Stimulated activated CD8-positive, alpha-beta memory T cell treated with anti-CD3 and anti-CD28 coated beads, Interleukin-15, amount 100 ng/mL, for 24 hours (primary cell): ENCODE measurements at regions not wholly inside any gene's neighbourhood (a gene's known extent, or its start where the extent isn't known, plus 50 kb on each side); places are given as distances from the start of the nearest gene placed in this dataset.

ENCODE experiments used
- DNase-seq: peaks from one replicate; pipeline ENCODE4 v3.0.0-alpha.2; 2020; ENCODE audit warnings: low read depth

- DNase-seq, result no peak
Observed at GRCh38 chr3:117616227-117616626, 906.6 kb downstream of the TUSC7 start.

DNA sequence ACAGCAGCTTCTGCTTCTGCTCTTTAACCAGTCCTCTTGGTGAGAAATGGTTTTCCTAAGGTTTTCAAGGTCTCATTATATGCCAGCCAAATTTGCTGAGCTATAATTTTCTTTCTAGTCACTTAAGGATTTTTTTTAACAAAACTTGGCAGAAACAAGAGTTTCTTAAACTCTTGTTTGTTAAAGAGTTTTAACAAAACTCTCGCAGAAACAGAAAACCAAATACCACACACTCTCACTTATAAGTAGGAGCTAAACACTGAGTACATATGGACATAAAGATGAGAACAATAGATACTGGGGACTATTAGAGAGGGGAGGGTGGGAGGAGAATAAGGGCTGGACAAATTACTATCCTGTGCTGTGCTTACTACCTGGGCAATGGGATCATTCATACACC is 908.3 kb downstream of the TUSC7 start:
- DNase-seq, result no peak

DNA sequence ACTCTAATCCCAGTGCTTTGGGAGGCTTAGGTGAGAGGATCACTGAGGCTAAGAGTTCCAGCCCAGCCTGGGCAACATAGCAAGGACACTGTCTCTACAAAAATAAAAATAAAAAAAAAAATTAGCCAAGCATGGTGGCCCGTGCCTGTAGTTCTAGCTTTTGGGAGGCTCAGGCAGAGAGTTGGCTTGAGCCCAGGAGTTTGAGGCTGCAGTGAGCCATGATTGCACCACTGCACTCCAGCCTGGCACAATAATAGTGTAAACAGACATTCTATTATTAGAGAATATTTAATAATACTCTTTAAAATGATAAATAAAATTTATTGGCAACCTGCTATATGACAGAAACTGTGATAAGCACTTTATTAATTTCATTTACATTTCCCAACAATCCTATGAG is 908.9 kb downstream of the TUSC7 start:
- DNase-seq, result no peak

DNA sequence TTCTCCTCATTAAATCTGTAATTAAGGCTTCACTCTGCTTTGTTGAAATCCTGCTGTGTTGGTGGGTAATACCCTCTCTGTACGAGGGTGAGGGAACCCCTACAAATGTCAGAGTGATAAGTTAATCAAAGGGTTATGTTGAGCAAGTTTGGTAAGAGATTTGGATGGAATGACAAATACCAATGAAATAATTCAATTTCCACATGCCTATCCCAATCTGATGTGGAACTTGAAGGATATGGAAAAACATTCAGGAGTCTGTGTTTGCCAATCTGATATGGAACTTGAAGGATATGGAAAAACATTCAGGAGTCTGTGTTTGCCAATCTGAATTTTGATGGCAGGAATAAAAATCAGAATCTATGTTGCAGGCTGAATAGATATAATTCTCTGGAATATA is 910.2 kb downstream of the TUSC7 start:
- no peak for DNase-seq

DNA sequence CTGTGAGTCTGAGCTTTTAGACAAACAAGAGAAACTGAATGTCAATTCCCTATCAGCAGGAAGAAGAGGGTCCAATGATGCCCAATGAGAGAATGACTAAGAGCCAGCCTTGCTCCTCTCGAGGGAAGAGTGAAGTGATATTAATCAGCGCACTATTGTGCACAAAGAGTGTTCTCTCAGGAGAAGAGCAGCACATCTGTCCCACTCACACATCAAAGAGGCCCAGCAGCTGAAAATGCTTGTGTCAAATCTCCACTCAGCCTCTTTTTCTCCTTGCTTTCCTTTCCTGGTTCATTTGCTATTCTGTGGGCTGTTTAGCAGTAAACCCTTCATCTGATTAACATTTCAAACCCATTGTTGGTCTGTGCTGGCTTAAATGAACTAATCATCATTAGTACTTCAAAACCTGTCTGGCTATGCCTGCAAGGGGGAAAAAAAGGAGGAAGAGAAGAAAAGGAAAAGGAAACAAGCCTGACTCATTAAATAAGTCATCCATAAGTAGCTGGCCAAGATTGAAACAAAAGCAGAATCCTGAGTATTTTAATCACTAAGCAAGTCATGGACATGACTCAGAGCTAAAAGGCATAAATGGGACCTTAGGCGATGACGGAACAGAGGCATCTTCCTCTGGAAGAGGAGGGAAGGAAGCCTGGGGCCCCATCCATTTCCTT is 912.7 kb downstream of the TUSC7 start:
- no peak for DNase-seq

DNA sequence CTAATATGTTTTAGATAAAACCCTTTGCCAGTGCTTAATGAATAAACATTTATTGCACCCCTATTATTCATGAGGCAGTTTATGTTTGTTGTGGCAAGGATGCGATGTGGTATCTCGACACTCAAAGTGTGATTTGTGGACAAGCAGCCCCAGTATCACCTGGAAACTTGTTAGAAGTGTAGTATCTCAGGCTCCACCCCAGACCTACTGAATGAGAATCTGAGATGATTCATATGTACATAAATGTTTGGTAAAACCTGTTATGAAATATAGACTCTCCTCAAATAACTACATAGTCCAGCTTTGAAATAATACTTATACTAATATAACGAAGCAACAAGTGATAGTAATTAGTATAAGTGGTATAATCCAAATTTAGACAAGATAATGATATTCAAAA is 914.8 kb downstream of the TUSC7 start:
- no peak for DNase-seq

DNA sequence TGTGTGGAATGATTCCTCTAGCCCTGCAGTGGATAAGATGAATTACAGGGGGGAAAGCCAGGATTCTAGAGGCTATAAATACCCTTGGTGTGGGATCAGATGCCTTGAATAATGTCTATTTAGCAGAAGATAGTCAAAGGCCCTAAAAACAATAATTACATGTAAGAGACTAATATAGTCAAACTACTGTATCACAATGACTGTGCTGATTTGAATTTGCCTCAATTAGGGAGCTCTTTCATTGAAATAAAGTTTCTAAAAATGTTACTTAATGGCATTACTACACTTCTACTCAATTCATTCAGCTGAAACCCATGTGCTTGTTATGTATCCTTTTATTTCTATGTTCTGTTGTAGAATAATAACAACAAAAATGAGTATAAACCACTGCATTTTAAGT is 915.6 kb downstream of the TUSC7 start:
- no peak for DNase-seq

- no peak for DNase-seq
Observed at GRCh38 chr3:117626577-117626976, 917.0 kb downstream of the TUSC7 start.

GRCh38 chr3:117628823-117629291 is 919.3 kb downstream of the TUSC7 start:
- no peak for DNase-seq

DNA sequence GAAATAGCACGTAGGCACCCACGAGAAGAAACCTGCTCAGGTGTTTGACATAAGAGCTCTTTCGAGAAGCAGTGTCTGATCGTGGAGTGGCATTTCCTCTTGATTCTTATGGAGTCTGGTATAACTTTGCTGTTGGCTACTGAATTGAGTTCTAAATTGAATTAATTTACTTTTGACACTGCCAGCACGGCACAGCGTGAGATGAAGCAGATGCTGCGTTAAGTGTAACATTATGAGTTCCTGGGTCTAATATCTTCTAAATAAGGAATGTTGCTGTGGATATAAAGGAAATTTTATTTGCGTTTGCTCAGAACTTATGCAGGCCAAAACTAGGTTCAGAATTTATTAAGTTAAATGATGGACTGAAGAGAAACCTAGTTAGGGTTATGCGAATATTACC is 919.9 kb downstream of the TUSC7 start:
- DNase-seq, result no peak

- no peak for DNase-seq
Observed at GRCh38 chr3:117630469-117630868, 920.9 kb downstream of the TUSC7 start.

- DNase-seq, result no peak
Observed at GRCh38 chr3:117630885-117631284, 921.3 kb downstream of the TUSC7 start.

DNA sequence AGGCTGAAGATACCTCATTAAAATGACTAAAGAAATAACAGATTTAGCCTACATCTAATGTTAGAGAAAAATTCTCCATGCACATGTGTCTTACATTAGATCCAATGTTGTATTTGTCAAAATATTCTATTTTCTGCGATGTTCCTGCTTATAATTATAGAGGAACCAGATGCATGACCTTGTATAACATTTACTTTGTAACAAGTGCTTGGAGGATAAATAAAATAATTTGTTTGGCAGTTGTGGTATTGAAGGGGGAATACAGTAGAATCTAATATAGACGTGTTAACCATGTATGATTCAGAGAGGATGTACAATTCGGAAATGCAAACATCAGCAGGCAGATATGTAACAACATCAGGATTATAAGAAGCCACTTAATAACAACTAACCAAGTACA is 922.2 kb downstream of the TUSC7 start:
- no peak for DNase-seq

DNA sequence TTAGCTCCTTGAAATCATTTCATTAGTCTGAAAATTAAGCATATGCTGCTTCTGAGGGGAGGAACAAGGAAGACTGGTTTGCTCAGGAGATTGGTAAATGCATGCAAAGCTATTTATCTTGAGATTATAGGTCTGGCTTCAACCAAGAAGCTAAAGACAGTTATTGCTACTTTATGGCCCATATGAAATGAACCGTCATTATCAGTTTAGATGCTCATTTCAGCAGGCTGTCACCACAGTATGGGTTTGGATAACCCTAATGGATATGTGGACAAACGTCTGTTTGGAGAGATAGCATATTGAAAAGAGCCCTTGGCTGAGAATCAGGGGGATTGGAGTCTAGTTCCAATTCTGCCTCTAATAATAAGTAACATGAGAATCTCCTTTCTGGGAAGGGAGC is 922.6 kb downstream of the TUSC7 start:
- no peak for DNase-seq

- DNase-seq, result no peak
Observed at GRCh38 chr3:117633207-117633606, 923.6 kb downstream of the TUSC7 start.

DNA sequence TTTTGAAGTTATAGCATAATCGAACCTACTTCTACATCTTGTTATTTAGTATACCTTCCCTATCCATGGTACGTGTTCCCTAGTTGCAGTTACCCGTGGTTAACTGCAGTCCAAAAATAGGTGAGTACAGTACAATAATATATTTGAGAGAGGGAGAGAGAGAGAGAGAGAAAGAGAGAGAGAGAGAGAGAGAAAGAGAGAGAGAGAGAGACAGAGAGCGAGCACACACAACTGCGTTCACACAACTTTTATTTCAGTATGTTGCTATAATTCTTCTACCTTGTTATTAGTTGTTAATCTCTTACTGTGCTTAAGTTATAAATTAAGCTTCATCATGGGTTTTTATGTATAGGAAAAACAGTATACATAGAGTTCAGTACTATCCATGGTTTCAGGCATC is 928.1 kb downstream of the TUSC7 start:
- DNase-seq, result no peak

DNA sequence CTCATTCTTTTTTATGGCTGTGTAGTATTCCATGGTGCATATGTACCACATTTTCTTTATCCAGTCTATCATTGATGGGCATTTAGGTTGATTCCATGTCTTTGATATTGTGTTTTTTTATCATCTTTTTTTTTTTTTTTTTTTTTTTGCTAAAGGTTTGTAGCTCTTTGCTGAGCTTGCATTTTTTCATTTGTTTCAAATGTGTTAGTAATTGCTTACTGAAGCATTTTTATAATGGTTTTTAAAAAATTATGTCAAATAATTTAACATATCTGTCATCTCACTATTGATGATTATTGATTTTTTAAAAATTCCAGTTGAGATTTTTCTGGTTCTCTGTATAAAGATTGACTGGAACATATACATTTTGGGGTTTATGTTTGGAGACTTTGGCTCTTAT is 934.6 kb downstream of the TUSC7 start:
- no peak for DNase-seq

- no peak for DNase-seq
Observed at GRCh38 chr3:117645561-117646242, 936.1 kb downstream of the TUSC7 start.

- no peak for DNase-seq
Observed at GRCh38 chr3:117647435-117647834, 937.9 kb downstream of the TUSC7 start.

DNA sequence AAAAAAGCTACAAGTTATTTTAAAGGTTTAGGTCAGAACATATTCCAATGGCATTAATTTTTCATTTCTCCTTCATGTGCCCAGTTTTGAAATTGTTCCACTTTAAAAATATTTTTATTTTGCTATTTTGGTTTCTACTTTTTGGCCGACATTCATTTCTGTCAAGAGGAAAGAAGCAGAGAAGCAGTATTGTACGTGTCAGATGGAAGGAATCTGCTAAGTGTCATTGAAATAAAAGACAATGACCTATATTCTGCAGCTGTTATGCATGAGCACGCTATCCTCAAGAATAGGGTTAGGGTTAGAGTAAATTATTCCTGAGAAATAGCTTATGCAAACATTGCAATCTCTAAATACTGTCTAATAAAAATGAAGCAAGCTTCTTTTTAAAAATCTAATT is 941.7 kb downstream of the TUSC7 start:
- DNase-seq, result no peak

DNA sequence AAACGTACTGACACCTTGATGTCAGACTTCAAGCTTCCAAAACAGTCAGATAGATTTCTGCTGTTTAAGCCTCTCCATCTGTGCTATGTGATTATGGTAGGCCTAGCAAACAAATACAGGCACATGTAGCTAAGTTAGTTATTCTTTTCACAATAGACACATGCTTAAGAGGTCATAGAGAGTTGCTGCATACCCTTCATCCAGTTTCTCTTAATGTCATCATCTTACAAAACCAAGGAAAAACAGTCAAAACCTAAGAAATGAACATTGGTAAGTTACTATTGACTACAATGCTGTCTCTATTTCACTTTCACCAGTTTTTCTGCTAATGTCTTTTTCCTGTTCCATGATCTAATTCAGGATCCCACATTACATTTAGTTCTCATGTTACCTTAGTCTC is 946.8 kb downstream of the TUSC7 start:
- no peak for DNase-seq

DNA sequence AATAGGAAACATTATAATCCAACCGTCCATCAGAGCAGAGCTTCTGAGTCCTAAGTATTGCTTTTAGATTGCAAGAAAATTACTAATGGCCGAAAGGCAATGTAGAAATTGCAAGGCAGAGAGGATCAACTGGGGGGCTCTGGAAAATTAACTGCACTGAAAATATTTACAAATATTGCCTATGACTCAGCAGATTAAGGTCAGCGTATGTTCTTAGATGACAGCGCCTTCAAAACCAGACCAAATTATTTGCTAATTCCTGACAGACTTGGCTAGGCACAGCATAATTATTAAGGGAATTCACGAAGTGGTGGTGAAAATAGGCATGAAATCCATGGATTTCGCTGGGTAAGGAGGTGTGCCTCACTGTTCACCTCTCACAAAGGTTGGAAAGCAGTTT is 947.7 kb downstream of the TUSC7 start:
- DNase-seq, result no peak

- DNase-seq, result no peak
Observed at GRCh38 chr3:117660941-117661817, 951.6 kb downstream of the TUSC7 start.
